ENCODE measurements at regions not wholly inside any gene's neighbourhood (a gene's known extent, or its start where the extent isn't known, plus 50 kb on each side); places are given as distances from the start of the nearest gene placed in this dataset.

DNA sequence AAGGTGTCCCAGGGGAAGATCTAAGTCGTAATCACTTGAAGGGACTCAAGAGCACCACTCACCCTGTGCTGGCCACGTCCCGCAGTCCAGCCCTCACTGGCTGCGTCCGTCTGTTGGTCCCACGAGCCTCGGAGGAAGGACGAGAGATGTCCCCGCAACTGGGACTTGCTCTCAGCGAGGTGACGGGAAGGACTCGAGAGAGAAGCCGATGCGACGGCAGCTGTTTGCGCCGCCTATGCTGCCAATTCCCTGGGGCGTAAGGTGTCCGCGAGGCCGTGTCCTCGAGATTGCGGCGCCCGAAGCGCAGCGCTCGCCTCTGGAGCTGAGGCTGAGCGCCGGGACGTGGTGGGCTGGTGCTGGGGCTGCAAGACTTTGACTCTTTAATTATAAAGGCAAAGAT is 100.6 kb upstream of the SEMA3E start:
- Histone ChIP-seq H3K4me2 (ENCODE audit: extremely low read depth, insufficient read depth, low read length) (no peak overlapping the region), H3K27me3 (ENCODE audit: control insufficient read depth, insufficient read depth, low read length) (no peaks in the 10 kb centered on the region), H3K4me1 (ENCODE audit: control insufficient read depth, extremely low read depth, insufficient read depth, low read length) (no peaks in the 10 kb centered on the region), H3K9ac (ENCODE audit: insufficient read depth, low read length) (no peak overlapping the region), H4K20me1 (ENCODE audit: control insufficient read depth, extremely low read depth, insufficient read depth, low read length) (no peaks in the 10 kb centered on the region), H2AFZ (ENCODE audit: low read length) (no peak overlapping the region), H3K4me3 (replicated peaks in 1 of 4; ENCODE audit: control extremely low read depth in 1 of 4, insufficient read depth in 1 of 4, low read depth in 3 of 4, low read length in 4 of 4) (no peak overlapping the region), H3K79me2 (ENCODE audit: control insufficient read depth, insufficient read depth, low read length) (no peaks in the 10 kb centered on the region), H3K9me3 (ENCODE audit: control insufficient read depth, insufficient read depth, low read depth, low read length) (no peaks in the 10 kb centered on the region), H3K27ac (ENCODE audit: insufficient read depth, low read length) (no peak overlapping the region), H3K36me3 (ENCODE audit: control insufficient read depth, insufficient read depth, low read length) (no peaks in the 10 kb centered on the region)
- DNase-seq (ENCODE audit: low read depth in 2 of 2): no peak
- TF ChIP-seq EZH2 (IDR thresholded peaks at IDR 0.05; ENCODE audit: low read length, missing control alignments): no peak

DNA sequence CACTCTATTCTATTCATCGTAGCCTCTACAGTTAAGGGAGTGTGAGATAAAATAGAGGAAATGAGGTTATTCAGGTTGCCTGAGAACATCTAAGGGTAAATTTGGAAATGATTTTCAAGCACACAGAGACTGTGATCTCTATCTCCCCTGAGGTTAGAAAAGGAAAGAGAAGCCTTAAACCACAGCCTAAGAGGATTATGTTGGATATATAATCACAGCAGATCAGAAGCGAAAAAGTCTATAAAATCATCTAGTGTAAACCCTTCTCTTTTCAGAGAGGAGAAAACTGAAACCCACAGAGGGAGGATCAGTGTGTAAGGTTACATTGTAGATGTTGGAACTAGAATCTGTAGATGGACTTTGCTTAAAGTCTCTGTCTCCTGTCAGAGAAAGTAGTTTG is 90.6 kb upstream of the SEMA3E start:
- no peaks in the 10 kb centered on the region for H3K4me1 ChIP-seq (ENCODE audit: control insufficient read depth, extremely low read depth, insufficient read depth, low read length)
- H3K36me3 ChIP-seq (ENCODE audit: control insufficient read depth, insufficient read depth, low read length): no peaks in the 10 kb centered on the region
- DNase-seq (ENCODE audit: low read depth in 2 of 2): no peak
- no peak overlapping the region for H3K4me2 ChIP-seq (ENCODE audit: extremely low read depth, insufficient read depth, low read length)
- H3K27ac ChIP-seq (ENCODE audit: insufficient read depth, low read length): no peak overlapping the region
- H3K4me3 ChIP-seq (replicated peaks in 1 of 4; ENCODE audit: control extremely low read depth in 1 of 4, insufficient read depth in 1 of 4, low read depth in 3 of 4, low read length in 4 of 4): no peak overlapping the region
- TF ChIP-seq EZH2 (IDR thresholded peaks at IDR 0.05; ENCODE audit: low read length, missing control alignments): no peak
- TF ChIP-seq, protein P1, sequence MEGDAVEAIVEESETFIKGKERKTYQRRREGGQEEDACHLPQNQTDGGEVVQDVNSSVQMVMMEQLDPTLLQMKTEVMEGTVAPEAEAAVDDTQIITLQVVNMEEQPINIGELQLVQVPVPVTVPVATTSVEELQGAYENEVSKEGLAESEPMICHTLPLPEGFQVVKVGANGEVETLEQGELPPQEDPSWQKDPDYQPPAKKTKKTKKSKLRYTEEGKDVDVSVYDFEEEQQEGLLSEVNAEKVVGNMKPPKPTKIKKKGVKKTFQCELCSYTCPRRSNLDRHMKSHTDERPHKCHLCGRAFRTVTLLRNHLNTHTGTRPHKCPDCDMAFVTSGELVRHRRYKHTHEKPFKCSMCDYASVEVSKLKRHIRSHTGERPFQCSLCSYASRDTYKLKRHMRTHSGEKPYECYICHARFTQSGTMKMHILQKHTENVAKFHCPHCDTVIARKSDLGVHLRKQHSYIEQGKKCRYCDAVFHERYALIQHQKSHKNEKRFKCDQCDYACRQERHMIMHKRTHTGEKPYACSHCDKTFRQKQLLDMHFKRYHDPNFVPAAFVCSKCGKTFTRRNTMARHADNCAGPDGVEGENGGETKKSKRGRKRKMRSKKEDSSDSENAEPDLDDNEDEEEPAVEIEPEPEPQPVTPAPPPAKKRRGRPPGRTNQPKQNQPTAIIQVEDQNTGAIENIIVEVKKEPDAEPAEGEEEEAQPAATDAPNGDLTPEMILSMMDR (conservative IDR thresholded peaks at IDR 0.05 in 1 of 2, IDR thresholded peaks at IDR 0.05 in 1 of 2; ENCODE audit: low read depth in 1 of 2, low read length in 2 of 2): no peak
- H2AFZ ChIP-seq (ENCODE audit: low read length): no peak overlapping the region
- H3K79me2 ChIP-seq (ENCODE audit: control insufficient read depth, insufficient read depth, low read length): no peaks in the 10 kb centered on the region
- no peaks in the 10 kb centered on the region for H3K27me3 ChIP-seq (ENCODE audit: control insufficient read depth, insufficient read depth, low read length)
- H4K20me1 ChIP-seq (ENCODE audit: control insufficient read depth, extremely low read depth, insufficient read depth, low read length): no peaks in the 10 kb centered on the region
- no peaks in the 10 kb centered on the region for H3K9me3 ChIP-seq (ENCODE audit: control insufficient read depth, insufficient read depth, low read depth, low read length)
- no peak overlapping the region for H3K9ac ChIP-seq (ENCODE audit: insufficient read depth, low read length)

DNA sequence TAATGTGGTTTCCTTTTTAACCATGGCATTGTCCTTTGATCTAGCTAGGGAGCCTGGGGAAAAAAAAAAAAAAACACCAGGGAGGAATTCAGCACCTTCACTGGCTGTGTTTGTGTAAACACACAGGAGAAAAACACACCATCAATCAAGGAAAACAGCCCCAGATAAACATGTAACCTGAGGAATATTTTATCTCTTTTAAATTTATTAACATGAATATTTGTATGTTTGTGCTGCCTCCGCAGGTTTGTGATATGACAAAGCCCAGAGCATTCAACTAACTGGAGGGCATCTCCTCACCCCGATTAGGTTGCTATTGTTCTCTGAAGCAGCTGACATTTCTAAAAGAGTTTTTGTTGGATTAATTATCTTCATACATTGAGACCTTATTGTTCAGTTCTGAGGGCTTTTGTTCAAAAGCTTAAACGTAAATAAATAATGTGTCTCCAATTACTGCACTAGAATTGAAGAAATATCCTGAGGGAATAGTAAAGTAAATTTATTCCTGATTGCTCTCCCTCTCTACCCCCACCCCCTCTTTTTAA is 89.4 kb upstream of the SEMA3E start:
- Histone ChIP-seq H2AFZ (ENCODE audit: low read length) (no peak overlapping the region), H3K27me3 (ENCODE audit: control insufficient read depth, insufficient read depth, low read length) (no peaks in the 10 kb centered on the region), H3K36me3 (ENCODE audit: control insufficient read depth, insufficient read depth, low read length) (no peaks in the 10 kb centered on the region), H3K4me1 (ENCODE audit: control insufficient read depth, extremely low read depth, insufficient read depth, low read length) (no peaks in the 10 kb centered on the region), H3K9me3 (ENCODE audit: control insufficient read depth, insufficient read depth, low read depth, low read length) (no peaks in the 10 kb centered on the region), H3K79me2 (ENCODE audit: control insufficient read depth, insufficient read depth, low read length) (no peaks in the 10 kb centered on the region), H3K27ac (ENCODE audit: insufficient read depth, low read length) (no peak overlapping the region), H4K20me1 (ENCODE audit: control insufficient read depth, extremely low read depth, insufficient read depth, low read length) (no peaks in the 10 kb centered on the region), H3K4me2 (ENCODE audit: extremely low read depth, insufficient read depth, low read length) (no peak overlapping the region), H3K9ac (ENCODE audit: insufficient read depth, low read length) (no peak overlapping the region), H3K4me3 (replicated peaks in 1 of 4; ENCODE audit: control extremely low read depth in 1 of 4, insufficient read depth in 1 of 4, low read depth in 3 of 4, low read length in 4 of 4) (no peak overlapping the region)
- no peak for DNase-seq (ENCODE audit: low read depth in 2 of 2)
- TF ChIP-seq EZH2 (IDR thresholded peaks at IDR 0.05; ENCODE audit: low read length, missing control alignments): no peak
- TF ChIP-seq, protein P1 (conservative IDR thresholded peaks at IDR 0.05 in 1 of 2, IDR thresholded peaks at IDR 0.05 in 1 of 2; ENCODE audit: low read depth in 1 of 2, low read length in 2 of 2): no peak
